ENCODE measurements at regions not wholly inside any gene's neighbourhood (a gene's known extent, or its start where the extent isn't known, plus 50 kb on each side); places are given as distances from the start of the nearest gene placed in this dataset.
A peak's percentile ranks its signal among the peaks of the same experiment; 100 is the strongest.

DNA sequence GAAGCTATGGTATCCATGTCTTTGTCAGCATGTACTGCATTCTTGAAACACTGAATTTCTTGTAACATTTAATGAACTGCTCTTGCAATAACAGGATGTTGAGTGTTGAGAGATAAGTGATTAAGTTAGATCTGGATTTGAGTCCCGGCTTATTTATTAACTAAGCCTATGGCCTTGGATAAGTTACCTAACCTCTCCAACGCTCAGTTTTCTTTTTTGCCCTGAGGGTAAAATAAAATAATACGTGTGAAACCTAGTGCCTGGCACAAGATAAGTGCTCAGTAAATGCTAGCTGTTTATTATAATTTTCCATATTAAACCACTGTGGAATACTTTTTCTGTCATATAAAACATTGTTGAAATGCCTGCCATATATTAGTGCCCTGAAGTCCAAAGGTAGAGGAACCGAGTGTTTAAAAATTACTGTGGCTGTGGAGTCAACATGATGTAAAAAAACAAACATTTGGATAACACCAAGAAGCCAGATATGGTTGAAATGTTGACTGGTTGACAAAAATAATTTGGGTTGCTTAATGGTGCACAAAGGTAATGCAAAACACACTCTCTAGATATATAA lies 58.6 kb upstream of the ALB start (continued):
- TF ChIP-seq SOX13 (IDR thresholded peaks at IDR 0.05): no peak
- peak in 1 of 2 experiments; percentile 61; a peak in 2 of 4 replicates for TF ChIP-seq SOX13 (CRISPR knock-in tag; conservative IDR thresholded peaks at IDR 0.05 in 1 of 2, IDR thresholded peaks at IDR 0.05 in 1 of 2)
- TF ChIP-seq, protein P1, sequence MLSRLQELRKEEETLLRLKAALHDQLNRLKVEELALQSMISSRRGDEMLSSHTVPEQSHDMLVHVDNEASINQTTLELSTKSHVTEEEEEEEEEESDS (CRISPR knock-in tag; IDR thresholded peaks at IDR 0.05; ENCODE audit: borderline replicate concordance): 0 out of 2 replicates have a peak, but pooled peaks have one; percentile 23
- peak; percentile 60 for TF ChIP-seq HNF4A (CRISPR knock-in tag; IDR thresholded peaks at IDR 0.05)
- TF ChIP-seq TAF1 (CRISPR knock-in tag; IDR thresholded peaks at IDR 0.05): peak; percentile 50; the same call in 1 of the 2 replicates
- peak; percentile 37; the same call in 1 of the 2 replicates for TF ChIP-seq ELF3 (CRISPR knock-in tag; IDR thresholded peaks at IDR 0.05)
- TF ChIP-seq DNMT1 (CRISPR knock-in tag; IDR thresholded peaks at IDR 0.05): no peak
- TF ChIP-seq ASH2L (IDR thresholded peaks at IDR 0.05; ENCODE audit: insufficient read length, low read depth, low read length): peak; percentile 98
- no peak for TF ChIP-seq ZC3H4 (CRISPR knock-in tag; IDR thresholded peaks at IDR 0.05; ENCODE audit: borderline replicate concordance)
- TF ChIP-seq, protein P2, sequence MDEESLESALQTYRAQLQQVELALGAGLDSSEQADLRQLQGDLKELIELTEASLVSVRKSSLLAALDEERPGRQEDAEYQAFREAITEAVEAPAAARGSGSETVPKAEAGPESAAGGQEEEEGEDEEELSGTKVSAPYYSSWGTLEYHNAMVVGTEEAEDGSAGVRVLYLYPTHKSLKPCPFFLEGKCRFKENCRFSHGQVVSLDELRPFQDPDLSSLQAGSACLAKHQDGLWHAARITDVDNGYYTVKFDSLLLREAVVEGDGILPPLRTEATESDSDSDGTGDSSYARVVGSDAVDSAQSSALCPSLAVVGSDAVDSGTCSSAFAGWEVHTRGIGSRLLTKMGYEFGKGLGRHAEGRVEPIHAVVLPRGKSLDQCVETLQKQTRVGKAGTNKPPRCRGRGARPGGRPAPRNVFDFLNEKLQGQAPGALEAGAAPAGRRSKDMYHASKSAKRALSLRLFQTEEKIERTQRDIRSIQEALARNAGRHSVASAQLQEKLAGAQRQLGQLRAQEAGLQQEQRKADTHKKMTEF (CRISPR knock-in tag; IDR thresholded peaks at IDR 0.05): peak; percentile 69
- TF ChIP-seq, protein P3, sequence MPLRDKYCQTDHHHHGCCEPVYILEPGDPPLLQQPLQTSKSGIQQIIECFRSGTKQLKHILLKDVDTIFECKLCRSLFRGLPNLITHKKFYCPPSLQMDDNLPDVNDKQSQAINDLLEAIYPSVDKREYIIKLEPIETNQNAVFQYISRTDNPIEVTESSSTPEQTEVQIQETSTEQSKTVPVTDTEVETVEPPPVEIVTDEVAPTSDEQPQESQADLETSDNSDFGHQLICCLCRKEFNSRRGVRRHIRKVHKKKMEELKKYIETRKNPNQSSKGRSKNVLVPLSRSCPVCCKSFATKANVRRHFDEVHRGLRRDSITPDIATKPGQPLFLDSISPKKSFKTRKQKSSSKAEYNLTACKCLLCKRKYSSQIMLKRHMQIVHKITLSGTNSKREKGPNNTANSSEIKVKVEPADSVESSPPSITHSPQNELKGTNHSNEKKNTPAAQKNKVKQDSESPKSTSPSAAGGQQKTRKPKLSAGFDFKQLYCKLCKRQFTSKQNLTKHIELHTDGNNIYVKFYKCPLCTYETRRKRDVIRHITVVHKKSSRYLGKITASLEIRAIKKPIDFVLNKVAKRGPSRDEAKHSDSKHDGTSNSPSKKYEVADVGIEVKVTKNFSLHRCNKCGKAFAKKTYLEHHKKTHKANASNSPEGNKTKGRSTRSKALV (CRISPR knock-in tag; IDR thresholded peaks at IDR 0.05): peak; percentile 43; the same call in 1 of the 2 replicates
- TF ChIP-seq TGIF2 (CRISPR knock-in tag; IDR thresholded peaks at IDR 0.05): 0 out of 2 replicates have a peak, but pooled peaks have one; percentile 36
- TF ChIP-seq MBD4 (IDR thresholded peaks at IDR 0.05; ENCODE audit: borderline replicate concordance, low read length): peak; percentile 82; the same call in 1 of the 2 replicates
- TF ChIP-seq ZNF616 (CRISPR knock-in tag; IDR thresholded peaks at IDR 0.05; ENCODE audit: low read depth): no peak
- peak; percentile 59 for TF ChIP-seq SAP130 (CRISPR knock-in tag; IDR thresholded peaks at IDR 0.05; ENCODE audit: low read depth)
- TF ChIP-seq MYC (CRISPR knock-in tag; IDR thresholded peaks at IDR 0.05; ENCODE audit: borderline replicate concordance): no peak
- 0 out of 2 replicates have a peak, but pooled peaks have one; percentile 17 for TF ChIP-seq RAD21 (CRISPR knock-in tag; IDR thresholded peaks at IDR 0.05)
- no peak for TF ChIP-seq SMAD1 (CRISPR knock-in tag; IDR thresholded peaks at IDR 0.05; ENCODE audit: borderline replicate concordance, low read depth)
- no peak for TF ChIP-seq ZNF232 (CRISPR knock-in tag; IDR thresholded peaks at IDR 0.05; ENCODE audit: borderline replicate concordance)
- TF ChIP-seq, protein P4, sequence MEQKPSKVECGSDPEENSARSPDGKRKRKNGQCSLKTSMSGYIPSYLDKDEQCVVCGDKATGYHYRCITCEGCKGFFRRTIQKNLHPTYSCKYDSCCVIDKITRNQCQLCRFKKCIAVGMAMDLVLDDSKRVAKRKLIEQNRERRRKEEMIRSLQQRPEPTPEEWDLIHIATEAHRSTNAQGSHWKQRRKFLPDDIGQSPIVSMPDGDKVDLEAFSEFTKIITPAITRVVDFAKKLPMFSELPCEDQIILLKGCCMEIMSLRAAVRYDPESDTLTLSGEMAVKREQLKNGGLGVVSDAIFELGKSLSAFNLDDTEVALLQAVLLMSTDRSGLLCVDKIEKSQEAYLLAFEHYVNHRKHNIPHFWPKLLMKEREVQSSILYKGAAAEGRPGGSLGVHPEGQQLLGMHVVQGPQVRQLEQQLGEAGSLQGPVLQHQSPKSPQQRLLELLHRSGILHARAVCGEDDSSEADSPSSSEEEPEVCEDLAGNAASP (CRISPR knock-in tag; IDR thresholded peaks at IDR 0.05; ENCODE audit: borderline replicate concordance): 0 out of 2 replicates have a peak, but pooled peaks have one; percentile 11
- TF ChIP-seq, protein P5, sequence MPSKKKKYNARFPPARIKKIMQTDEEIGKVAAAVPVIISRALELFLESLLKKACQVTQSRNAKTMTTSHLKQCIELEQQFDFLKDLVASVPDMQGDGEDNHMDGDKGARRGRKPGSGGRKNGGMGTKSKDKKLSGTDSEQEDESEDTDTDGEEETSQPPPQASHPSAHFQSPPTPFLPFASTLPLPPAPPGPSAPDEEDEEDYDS (CRISPR knock-in tag; IDR thresholded peaks at IDR 0.05): peak; percentile 83
- peak; percentile 88 for TF ChIP-seq GATAD2A (CRISPR knock-in tag; IDR thresholded peaks at IDR 0.05)
- TF ChIP-seq IKZF4 (CRISPR knock-in tag; IDR thresholded peaks at IDR 0.05; ENCODE audit: borderline replicate concordance, low read depth, not compliant biosample characterization): no peak
- TF ChIP-seq MED1 (CRISPR knock-in tag; IDR thresholded peaks at IDR 0.05): peak; percentile 97
- TF ChIP-seq ZNF768 (CRISPR knock-in tag; IDR thresholded peaks at IDR 0.05): no peak
- peak in 1 of 2 experiments; percentile 78; a peak in 2 of 4 replicates for TF ChIP-seq KLF16 (CRISPR knock-in tag; IDR thresholded peaks at IDR 0.05)
- TF ChIP-seq IRF2 (CRISPR knock-in tag; IDR thresholded peaks at IDR 0.05): peak; percentile 52; the same call in 1 of the 2 replicates
